Left ventricle myocardium inferior (tissue), 1 donor: ENCODE measurements at regions not wholly inside any gene's neighbourhood (a gene's known extent, or its start where the extent isn't known, plus 50 kb on each side); places are given as distances from the start of the nearest gene placed in this dataset.

Source experiments
- DNase-seq: peaks from one replicate; pipeline ENCODE4 v3.0.0-alpha.2; 2020
- H3K27ac ChIP-seq: fragments of 200-600 bp; replicated peaks from 2 replicates; pipeline ENCODE4 v1.8.0; 2021
- H3K27me3 ChIP-seq: fragments of 200-600 bp; 2 replicates; pipeline ENCODE4 v1.8.0; 2021; ENCODE audit warnings: low read depth
- H3K36me3 ChIP-seq: fragments of 200-600 bp; 2 replicates; pipeline ENCODE4 v1.8.0; 2021
- H3K4me1 ChIP-seq: fragments of 200-600 bp; 2 replicates; pipeline ENCODE4 v1.8.0; 2021
- H3K4me3 ChIP-seq: fragments of 200-600 bp; 2 replicates; pipeline ENCODE4 v1.8.0; 2021; ENCODE audit warnings: mild to moderate bottlenecking, moderate library complexity
- H3K9me3 ChIP-seq: fragments of 200-600 bp; replicated peaks from 2 replicates; pipeline ENCODE4 v1.8.0; 2021
- CTCF ChIP-seq: fragments of 200-600 bp; IDR thresholded peaks from 2 replicates; pipeline ENCODE4 v1.8.0; 2021; ENCODE audit warnings: antibody characterized with exemption, mild to moderate bottlenecking, borderline replicate concordance
- intact Hi-C: fragments of 100-400 bp; cut with micrococcal nuclease; formaldehyde crosslinking; loops from one replicate; pipeline ENCODE4 v1.11.0; 2022
- donor health status: DM: no; HTN: yes; CAD: no; lungs with severe emphysema.

- intact Hi-C loops = loop anchor here (10.0 kb wide), 1 partner anchor 405 kb away; no protein-coding TSS in a partner anchor
Observed at GRCh38 chr12:30839643-30840220, 85.0 kb upstream of the CAPRIN2 start.

GRCh38 chr12:30837595-30837994 lies 82.8 kb upstream of the CAPRIN2 start:
- H3K27me3 ChIP-seq = peaks cover 65% of the 10 kb centered on the region
- intact Hi-C loops = no loop called here
- no peak overlapping the region for H3K27ac ChIP-seq
- no peak overlapping the region for H3K4me3 ChIP-seq
- no peaks in the 10 kb centered on the region for H3K36me3 ChIP-seq
- no peaks in the 10 kb centered on the region for H3K4me1 ChIP-seq
- no peak for DNase-seq
- no peak for TF ChIP-seq CTCF
- H3K9me3 ChIP-seq = no peaks in the 10 kb centered on the region

More at GRCh38 chr12:30839643-30840220, 85.0 kb upstream of the CAPRIN2 start:
- Histone ChIP-seq H3K9me3 (no peaks in the 10 kb centered on the region), H3K36me3 (no peaks in the 10 kb centered on the region), H3K4me1 (no peaks in the 10 kb centered on the region), H3K27ac (no peak overlapping the region), H3K4me3 (no peak overlapping the region), H3K27me3 (peaks cover 47% of the 10 kb centered on the region)
- no peak for TF ChIP-seq CTCF
- DNase-seq = no peak

- TF ChIP-seq CTCF = no peak
- no peaks in the 10 kb centered on the region for H3K4me1 ChIP-seq
- H3K4me3 ChIP-seq = no peak overlapping the region
- intact Hi-C loops = no loop called here
- H3K9me3 ChIP-seq = no peaks in the 10 kb centered on the region
- H3K27me3 ChIP-seq = peaks cover 70% of the 10 kb centered on the region
- H3K36me3 ChIP-seq = no peaks in the 10 kb centered on the region
- no peak overlapping the region for H3K27ac ChIP-seq
- no peak for DNase-seq
Observed at GRCh38 chr12:30836656-30837445, 82.1 kb upstream of the CAPRIN2 start.

GRCh38 chr12:30835216-30835615 lies 80.5 kb upstream of the CAPRIN2 start:
- no peaks in the 10 kb centered on the region for H3K36me3 ChIP-seq
- DNase-seq = no peak
- H3K27ac ChIP-seq = no peak overlapping the region
- no peaks in the 10 kb centered on the region for H3K9me3 ChIP-seq
- no peaks in the 10 kb centered on the region for H3K4me1 ChIP-seq
- no peak for TF ChIP-seq CTCF
- no peak overlapping the region for H3K4me3 ChIP-seq
- H3K27me3 ChIP-seq = peaks cover 81% of the 10 kb centered on the region
- intact Hi-C loops = no loop called here

- no peak overlapping the region for H3K4me3 ChIP-seq
- no peaks in the 10 kb centered on the region for H3K9me3 ChIP-seq
- intact Hi-C loops = no loop called here
- TF ChIP-seq CTCF = no peak
- H3K36me3 ChIP-seq = no peaks in the 10 kb centered on the region
- H3K27ac ChIP-seq = no peak overlapping the region
- H3K4me1 ChIP-seq = no peaks in the 10 kb centered on the region
- peaks cover 44% of the 10 kb centered on the region for H3K27me3 ChIP-seq
- DNase-seq = no peak
Observed at GRCh38 chr12:30830751-30831150, 76.0 kb upstream of the CAPRIN2 start.
